ENCODE measurements at regions not wholly inside any gene's neighbourhood (a gene's known extent, or its start where the extent isn't known, plus 50 kb on each side); places are given as distances from the start of the nearest gene placed in this dataset.

GRCh38 chr11:86122773-86123172, 53.9 kb upstream of the PICALM start:
- no peak for TF ChIP-seq CTCF (IDR thresholded peaks at IDR 0.05; ENCODE audit: insufficient read depth, low read depth, low read length)
- TF ChIP-seq EZH2 (IDR thresholded peaks at IDR 0.05; ENCODE audit: insufficient read depth, low read length), result no peak
